Common myeloid progenitor, CD34-positive (primary cell): ENCODE measurements at regions not wholly inside any gene's neighbourhood (a gene's known extent, or its start where the extent isn't known, plus 50 kb on each side); places are given as distances from the start of the nearest gene placed in this dataset.

ENCODE experiments used
- CTCF ChIA-PET: fragments of 350-600 bp; sonication (Branson Sonifier 250); formaldehyde crosslinking; loops from one replicate; lab custom pipeline; 2021; ENCODE audit warnings: antibody characterized with exemption; lab: Charles Lee
- POLR2A ChIA-PET: fragments of 350-600 bp; sonication (Branson Sonifier 250); formaldehyde crosslinking; loops from one replicate; lab custom pipeline; 2021; ENCODE audit warnings: antibody characterized with exemption; lab: Charles Lee
- DNase-seq, 3 donors: peaks; one replicate each; pipeline versions ENCODE4 v3.0.0 to v3.0.0-alpha.2; 2013
- H3K27ac ChIP-seq, 2 experiments: 1 replicate in 1 of 2; 2 replicates in 1 of 2; pipeline ENCODE4 v1.7.0; 2013; ENCODE audit warnings: inconsistent platforms in 2 of 2, low read length in 2 of 2, mild to moderate bottlenecking in 2 of 2, low read depth in 1 of 2, moderate library complexity in 1 of 2; ENCODE audit not compliant: severe bottlenecking in 2 of 2, insufficient read depth in 1 of 2, poor library complexity in 1 of 2
- H3K27me3 ChIP-seq, 5 experiments: replicated peaks in 2 of 5; 1 replicate in 3 of 5; 2 replicates in 2 of 5; pipeline versions ENCODE4 v1.6.1 to v1.7.0; 2013; ENCODE audit warnings: low read length in 4 of 5, mild to moderate bottlenecking in 2 of 5, moderate library complexity in 2 of 5, inconsistent platforms in 1 of 5; ENCODE audit not compliant: insufficient read depth in 5 of 5, control insufficient read depth in 4 of 5
- H3K36me3 ChIP-seq, 4 experiments: 1 replicate in 2 of 4; 2 replicates in 2 of 4; pipeline versions ENCODE4 v1.6.1 to v1.7.0; 2013; ENCODE audit warnings: low read length in 3 of 4, control low read depth in 1 of 4, mild to moderate bottlenecking in 1 of 4; ENCODE audit not compliant: control insufficient read depth in 4 of 4, insufficient read depth in 4 of 4
- H3K4me1 ChIP-seq, 4 experiments: 1 replicate in 3 of 4; 2 replicates in 1 of 4; pipeline versions ENCODE4 v1.6.1 to v1.7.1; 2013; ENCODE audit warnings: low read length in 3 of 4, mild to moderate bottlenecking in 3 of 4, control low read depth in 1 of 4, inconsistent platforms in 1 of 4, moderate library complexity in 1 of 4; ENCODE audit not compliant: control insufficient read depth in 4 of 4, insufficient read depth in 4 of 4; ENCODE audit errors: control extremely low read depth in 1 of 4
- H3K4me3 ChIP-seq, 7 experiments: 1 replicate in 4 of 7; 2 replicates in 3 of 7; pipeline versions ENCODE4 v1.5.1 to v1.7.0; 2013; ENCODE audit warnings: mild to moderate bottlenecking in 7 of 7, low read length in 6 of 7, moderate library complexity in 6 of 7, inconsistent platforms in 2 of 7, low read depth in 2 of 7, control low read depth in 1 of 7; ENCODE audit not compliant: insufficient read depth in 4 of 7, control insufficient read depth in 1 of 7; ENCODE audit errors: extremely low read depth in 1 of 7
- H3K9me3 ChIP-seq, 5 experiments: 1 replicate in 4 of 5; 2 replicates in 1 of 5; pipeline versions ENCODE4 v1.6.1 to v1.7.1; 2013; ENCODE audit warnings: low read length in 4 of 5, mild to moderate bottlenecking in 2 of 5, inconsistent platforms in 1 of 5, low read depth in 1 of 5, moderate library complexity in 1 of 5; ENCODE audit not compliant: control insufficient read depth in 4 of 5, insufficient read depth in 2 of 5; ENCODE audit errors: control extremely low read depth in 1 of 5
- WGBS: methylation state at CpG from one replicate; pipeline ENCODE4 v1.1.5; 2013; ENCODE audit not compliant: insufficient coverage; 5-methylcytosine and 5-hydroxymethylcytosine counted together

- Histone ChIP-seq H3K27me3 (peaks cover 0 to 4% (median 2%) of the 10 kb centered on the region in 5 experiments), H3K9me3 (no peaks in the 10 kb centered on the region), H3K4me1 (no peaks in the 10 kb centered on the region), H3K4me3 (no peak overlapping the region), H3K36me3 (no peaks in the 10 kb centered on the region), H3K27ac (no peak overlapping the region)
- WGBS: 90% methylated on average over 25 of the region's 26 CpGs
- CTCF ChIA-PET: no interaction called here
- DNase-seq: no peak
- POLR2A ChIA-PET: no interaction called here
Observed at GRCh38 chr11:134529212-134530096, 117.4 kb upstream of the B3GAT1 start.

DNA sequence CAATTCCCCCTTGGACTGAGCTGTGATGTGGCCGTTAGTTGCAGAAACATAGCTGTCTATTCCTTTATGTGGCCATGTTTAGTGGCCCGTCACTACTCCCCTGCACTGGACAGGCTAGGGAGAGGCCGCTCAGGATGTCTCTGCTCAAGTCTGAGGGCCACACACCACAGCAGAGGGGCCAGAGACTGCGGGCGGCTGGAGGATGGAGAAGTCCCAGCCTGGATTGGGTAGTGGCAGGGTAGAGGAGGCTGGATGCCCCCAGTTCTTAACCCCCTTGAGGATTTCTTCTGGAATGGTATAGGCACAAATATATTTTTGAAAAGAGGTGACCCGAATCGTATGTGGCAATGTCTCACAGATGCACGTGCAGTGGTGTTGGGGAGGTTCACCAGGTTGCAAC is 116.4 kb upstream of the B3GAT1 start:
- no peaks in the 10 kb centered on the region for H3K4me1 ChIP-seq
- CTCF ChIA-PET: no interaction called here
- DNase-seq: no peak

GRCh38 chr11:134527382-134528243 is 115.6 kb upstream of the B3GAT1 start:
- CTCF ChIA-PET: no interaction called here

More for the DNA sequence above, 116.4 kb upstream of the B3GAT1 start:
- WGBS: 94% methylated on average over 7 of the region's 8 CpGs
- Histone ChIP-seq H3K36me3 (no peaks in the 10 kb centered on the region), H3K4me3 (no peak overlapping the region), H3K27ac (no peak overlapping the region), H3K27me3 (peaks cover 0 to 4% (median 0%) of the 10 kb centered on the region in 5 experiments), H3K9me3 (no peaks in the 10 kb centered on the region)
- POLR2A ChIA-PET: no interaction called here

DNA sequence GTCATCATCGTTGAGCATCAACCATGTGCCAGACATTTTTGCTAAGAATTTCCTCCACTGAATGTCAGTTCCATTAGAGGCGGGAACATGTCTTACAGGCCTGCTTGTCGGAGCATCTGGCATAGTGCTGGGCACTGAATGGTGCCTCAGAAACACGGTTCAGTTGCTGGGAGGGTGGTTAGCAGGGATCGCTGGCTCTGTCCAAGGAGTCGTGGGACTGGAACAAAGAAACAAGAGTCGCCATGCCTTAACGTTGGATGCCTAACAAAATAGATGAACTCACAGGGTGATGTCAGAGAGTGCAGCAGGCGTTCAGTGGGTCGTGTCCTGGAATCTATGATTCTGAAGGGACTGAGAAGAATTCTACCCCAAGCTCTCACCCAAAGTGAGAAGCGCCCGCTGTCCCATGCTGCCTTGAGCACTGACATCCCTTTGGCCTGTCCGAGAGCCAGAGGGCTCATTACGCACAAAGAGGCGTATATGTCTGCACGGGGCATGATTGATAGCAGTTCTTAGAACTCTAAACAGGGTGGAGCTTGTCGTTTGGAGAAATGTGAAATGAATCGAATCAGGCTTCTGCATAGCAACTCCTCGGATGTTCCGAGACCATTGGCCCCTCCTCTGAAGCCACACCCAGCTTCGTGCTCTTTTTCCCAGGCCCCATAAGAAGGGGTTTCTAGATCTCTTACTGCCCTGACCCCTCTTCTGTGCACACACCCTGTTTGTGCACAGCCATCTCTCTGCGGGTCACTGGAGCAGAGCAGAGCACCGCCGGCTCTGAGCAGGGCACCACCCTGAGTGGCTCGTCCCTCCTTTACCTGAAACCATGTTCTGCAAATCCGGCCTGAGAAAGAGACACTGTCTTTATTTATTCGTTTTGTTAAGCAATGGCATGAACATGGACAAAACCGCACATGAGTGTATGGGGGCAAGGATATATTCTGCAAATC is 113.1 kb upstream of the B3GAT1 start:
- POLR2A ChIA-PET: no interaction called here
- Histone ChIP-seq H3K27me3 (peaks cover 0 to 5% (median 0%) of the 10 kb centered on the region in 5 experiments), H3K4me1 (no peaks in the 10 kb centered on the region), H3K4me3 (no peak overlapping the region), H3K36me3 (no peaks in the 10 kb centered on the region), H3K9me3 (no peaks in the 10 kb centered on the region), H3K27ac (no peak overlapping the region)
- CTCF ChIA-PET: interaction anchor here (1.4 kb wide), 1 partner anchor 12 kb away, joined by 3 read pairs; no protein-coding TSS in a partner anchor
- WGBS: 96% methylated on average over 24 of the region's 28 CpGs
- DNase-seq: no peak

More at GRCh38 chr11:134527382-134528243, 115.6 kb upstream of the B3GAT1 start:
- Histone ChIP-seq H3K4me3 (no peak overlapping the region), H3K4me1 (no peaks in the 10 kb centered on the region), H3K36me3 (no peaks in the 10 kb centered on the region), H3K9me3 (no peaks in the 10 kb centered on the region), H3K27me3 (peaks cover 0 to 4% (median 0%) of the 10 kb centered on the region in 5 experiments), H3K27ac (no peak overlapping the region)
- 94% methylated on average over 19 of the region's 19 CpGs for WGBS
- POLR2A ChIA-PET: no interaction called here
- no peak for DNase-seq

DNA sequence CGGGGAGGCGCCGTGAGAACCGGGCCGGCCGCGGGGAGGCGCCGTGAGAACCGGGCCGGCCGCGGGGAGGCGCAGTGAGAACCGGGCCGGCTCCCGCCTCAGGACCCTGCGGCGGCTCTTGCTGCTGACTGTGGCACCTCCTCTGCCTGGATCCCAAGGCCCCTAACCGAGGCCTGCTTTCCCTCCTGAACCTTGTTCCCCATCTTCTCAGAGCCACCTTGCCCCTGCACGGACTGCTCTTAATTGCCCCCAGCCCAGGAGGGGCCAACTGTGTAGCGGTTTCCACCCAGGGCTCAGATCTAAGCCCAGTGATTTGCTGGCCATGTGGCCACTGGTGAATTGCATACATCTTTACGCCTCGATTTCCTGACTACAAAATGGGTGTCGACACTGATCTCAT is 112.2 kb upstream of the B3GAT1 start:
- Histone ChIP-seq H3K27me3 (peaks cover 0 to 5% (median 0%) of the 10 kb centered on the region in 5 experiments), H3K4me3 (no peak overlapping the region), H3K4me1 (no peaks in the 10 kb centered on the region), H3K9me3 (no peaks in the 10 kb centered on the region), H3K36me3 (no peaks in the 10 kb centered on the region), H3K27ac (no peak overlapping the region)
- DNase-seq: no peak
- ChIA-PET POLR2A (no interaction called here), CTCF (interaction anchor here (1.4 kb wide), 1 partner anchor 11 kb away, joined by 3 read pairs; no protein-coding TSS in a partner anchor)
- WGBS: 88% methylated on average over 19 of the region's 25 CpGs

- WGBS: 73% methylated on average over 14 of the region's 33 CpGs
- no peak overlapping the region for H3K27ac ChIP-seq
- no peaks in the 10 kb centered on the region for H3K9me3 ChIP-seq
- ChIA-PET POLR2A (interaction anchor here (0.6 kb wide), 1 partner anchor 14 kb away, joined by 3 read pairs; no protein-coding TSS in a partner anchor), CTCF (no interaction called here)
- H3K36me3 ChIP-seq: no peaks in the 10 kb centered on the region
- no peaks in the 10 kb centered on the region for H3K4me1 ChIP-seq
- no peak for DNase-seq
- H3K27me3 ChIP-seq: peaks cover 0 to 6% (median 0%) of the 10 kb centered on the region in 5 experiments
- H3K4me3 ChIP-seq: no peak overlapping the region
Observed at GRCh38 chr11:134522782-134523570, 110.9 kb upstream of the B3GAT1 start.
